HG03354 (cell line): ENCODE measurements at regions not wholly inside any gene's neighbourhood (a gene's known extent, or its start where the extent isn't known, plus 50 kb on each side); places are given as distances from the start of the nearest gene placed in this dataset.
"Not testable (repeated sequence)": the region's sequence is repeated elsewhere in the genome, so short reads cannot be mapped to it uniquely, and the experiment has no call there.

Experiments used
- ATAC-seq: cut with Tn5 transposase; IDR thresholded peaks from one replicate; pipeline ENCODE4 v1.9.1; 2021; ENCODE audit warnings: mild to moderate bottlenecking; ENCODE audit not compliant: unreplicated experiment, poor library complexity, severe bottlenecking

GRCh38 chr11:103773059-103773458 lies 263.4 kb upstream of the DDI1 start:
- no peak for ATAC-seq

- ATAC-seq = no peak
Measured at GRCh38 chr11:103773537-103773936, 262.9 kb upstream of the DDI1 start.

- ATAC-seq = no peak
Measured at GRCh38 chr11:103779054-103779453, 257.4 kb upstream of the DDI1 start.

DNA sequence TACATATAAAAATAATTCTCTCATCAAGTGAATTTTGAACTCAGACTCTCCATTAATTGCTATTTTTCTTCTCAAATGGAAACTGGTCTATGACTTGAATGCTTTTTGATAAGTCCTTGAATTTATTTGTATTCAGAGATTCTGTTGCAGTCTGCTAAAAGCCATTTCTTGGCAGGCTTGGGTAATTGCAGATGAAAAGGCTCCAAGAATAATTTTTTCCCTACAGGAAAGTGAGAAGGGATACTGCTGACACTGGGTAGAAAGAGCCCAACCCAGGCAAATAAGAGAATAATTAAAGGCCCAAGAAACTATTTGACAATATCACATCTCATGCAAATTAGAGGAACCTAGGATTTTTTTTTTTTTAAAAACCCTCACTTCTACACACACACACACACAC lies 246.5 kb upstream of the DDI1 start:
- ATAC-seq = no peak

- no peak for ATAC-seq
Measured at GRCh38 chr11:103792981-103793468, 243.4 kb upstream of the DDI1 start.

- no peak for ATAC-seq
Measured at GRCh38 chr11:103794262-103794661, 242.2 kb upstream of the DDI1 start.

DNA sequence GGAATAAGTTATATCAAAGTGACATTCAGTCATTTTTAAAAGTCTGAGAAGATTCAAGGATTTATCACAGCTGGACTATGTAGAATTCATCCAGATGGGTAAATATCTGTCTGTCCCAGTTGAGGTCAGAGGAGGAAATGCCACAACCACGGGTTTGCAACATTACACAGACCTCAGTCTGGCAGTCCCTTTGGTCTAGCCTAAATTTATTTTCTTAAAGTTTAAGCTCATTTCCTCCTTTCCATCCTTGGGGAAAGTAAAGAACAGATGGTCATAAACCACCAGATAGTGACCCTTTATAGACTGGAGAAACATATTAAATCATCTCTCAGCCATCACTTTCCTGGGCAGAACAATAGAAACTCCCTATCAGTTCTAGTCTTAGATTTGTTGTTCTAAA lies 238.4 kb upstream of the DDI1 start:
- ATAC-seq = no peak

DNA sequence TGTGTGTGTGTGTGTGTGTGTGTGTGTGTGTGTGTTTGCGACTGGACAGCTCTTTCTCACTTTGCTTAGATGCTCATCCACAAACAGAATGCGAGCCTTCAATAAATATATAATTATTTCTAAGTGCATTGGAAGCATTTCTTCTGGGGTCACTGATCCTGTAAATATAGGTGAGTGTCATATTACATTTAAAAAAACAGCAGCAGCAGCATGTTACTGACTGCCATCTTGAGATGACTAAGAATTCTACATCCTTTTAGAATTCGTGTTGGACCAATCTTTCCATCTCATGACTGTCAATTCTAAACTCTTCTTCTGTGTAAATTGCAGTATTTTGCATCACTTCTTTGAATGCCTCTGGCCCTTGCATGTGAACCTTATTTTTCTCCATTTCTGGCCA lies 238.0 kb upstream of the DDI1 start:
- ATAC-seq = no peak

DNA sequence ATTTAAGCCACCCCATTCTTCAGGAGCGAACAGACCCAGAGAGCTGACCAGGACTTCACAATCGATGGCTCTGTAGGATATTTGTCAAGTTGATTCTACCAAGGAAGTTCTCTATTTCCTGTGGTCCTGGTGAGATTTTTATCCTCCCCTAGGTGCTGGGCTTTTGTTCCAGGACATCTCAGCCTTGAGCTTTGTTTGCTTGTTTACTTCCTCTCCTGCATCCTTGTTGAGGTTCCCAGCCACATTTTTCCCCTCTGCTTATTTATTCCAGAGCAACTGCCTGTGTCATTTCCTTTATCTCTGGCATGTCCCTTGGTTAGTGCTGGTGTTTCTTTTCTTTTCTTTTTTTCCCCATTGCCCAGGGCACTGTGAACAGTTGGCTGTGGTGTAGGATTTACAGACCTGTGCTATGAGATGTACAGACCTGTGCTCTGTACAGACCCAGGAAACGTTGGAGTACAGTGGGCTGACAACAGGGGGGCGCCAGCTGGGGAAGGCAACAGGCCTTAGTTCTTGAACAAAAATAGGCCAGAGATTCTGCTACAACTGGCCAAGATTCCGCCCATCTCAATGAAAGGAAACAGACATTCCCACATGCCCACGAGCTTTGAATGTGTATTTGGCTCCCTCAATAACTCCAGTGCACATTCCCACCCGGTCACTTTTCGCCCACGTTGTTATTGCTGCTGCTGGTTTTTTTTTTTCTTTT lies 235.9 kb upstream of the DDI1 start:
- ATAC-seq = no peak

GRCh38 chr11:103803062-103803461 lies 233.4 kb upstream of the DDI1 start:
- peak; percentile 35 for ATAC-seq

DNA sequence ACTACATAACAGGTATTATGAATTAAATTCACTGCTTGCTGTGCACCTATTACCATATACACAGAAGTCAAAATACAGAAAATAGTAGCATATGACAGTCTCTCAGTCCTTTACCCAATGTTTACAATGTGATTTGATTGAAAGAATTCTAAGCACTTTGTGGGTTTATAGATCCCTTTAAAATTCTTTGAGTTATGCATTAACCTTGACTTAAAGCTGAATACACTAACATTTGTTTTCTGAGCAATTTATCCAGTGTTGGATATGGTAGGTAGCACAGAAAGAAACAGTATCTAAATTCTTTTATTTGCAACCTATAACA lies 230.8 kb upstream of the DDI1 start:
- ATAC-seq = no peak

DNA sequence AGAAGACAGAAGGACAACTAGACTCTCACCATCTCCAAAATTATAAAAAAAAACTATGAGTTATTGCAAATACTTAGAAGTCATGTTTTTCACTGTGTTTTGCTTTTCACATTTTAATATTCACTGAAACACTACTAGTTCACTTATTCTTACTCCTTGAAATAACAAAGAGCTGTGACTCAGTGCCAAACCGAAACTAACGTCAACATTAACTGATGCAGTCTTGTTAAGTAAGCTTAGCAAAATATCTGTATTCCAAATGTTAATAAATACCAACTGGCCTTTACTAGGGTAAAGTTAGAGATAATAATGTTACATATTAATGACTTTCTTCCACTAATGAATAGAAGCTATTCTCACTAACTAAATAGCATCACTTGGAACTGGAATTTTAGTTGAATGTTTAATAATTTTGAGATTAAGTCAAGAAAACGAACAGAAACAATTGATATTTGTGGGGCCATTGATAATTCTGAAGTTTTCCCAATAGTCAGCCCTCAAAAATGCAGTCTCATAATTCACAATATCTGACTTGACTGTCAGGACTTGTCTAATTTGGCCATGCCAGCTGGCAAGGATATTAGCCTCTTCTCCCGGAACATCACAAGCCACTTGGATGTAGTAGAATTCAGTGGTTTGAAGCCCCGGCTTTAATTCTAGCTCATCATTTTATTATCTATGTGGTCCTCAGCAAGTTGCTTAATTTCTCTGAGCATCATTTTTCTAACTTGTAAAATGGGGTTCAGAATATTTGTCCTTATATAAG lies 230.1 kb upstream of the DDI1 start:
- peak; percentile 88 for ATAC-seq

- ATAC-seq = no peak
Measured at GRCh38 chr11:103807806-103808205, 228.6 kb upstream of the DDI1 start.

DNA sequence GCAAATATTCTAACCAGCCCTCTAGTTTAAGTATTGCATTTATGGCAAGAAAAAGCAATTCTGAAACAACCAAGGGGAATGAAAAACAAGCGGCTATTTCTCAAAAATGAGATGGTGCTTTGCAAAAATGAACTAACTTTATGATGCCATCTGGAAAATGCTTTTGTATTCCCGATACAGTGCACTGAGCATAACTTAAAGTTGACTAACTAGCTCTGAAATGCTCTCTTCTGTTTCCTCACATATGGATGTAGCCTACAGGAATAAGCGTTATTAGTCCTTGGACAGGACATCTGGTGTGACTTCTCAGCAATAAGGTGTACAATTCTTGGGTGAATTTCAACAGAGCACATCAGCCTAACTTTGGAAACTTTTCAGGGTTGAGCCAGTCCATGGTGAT lies 228.2 kb upstream of the DDI1 start:
- no peak for ATAC-seq

DNA sequence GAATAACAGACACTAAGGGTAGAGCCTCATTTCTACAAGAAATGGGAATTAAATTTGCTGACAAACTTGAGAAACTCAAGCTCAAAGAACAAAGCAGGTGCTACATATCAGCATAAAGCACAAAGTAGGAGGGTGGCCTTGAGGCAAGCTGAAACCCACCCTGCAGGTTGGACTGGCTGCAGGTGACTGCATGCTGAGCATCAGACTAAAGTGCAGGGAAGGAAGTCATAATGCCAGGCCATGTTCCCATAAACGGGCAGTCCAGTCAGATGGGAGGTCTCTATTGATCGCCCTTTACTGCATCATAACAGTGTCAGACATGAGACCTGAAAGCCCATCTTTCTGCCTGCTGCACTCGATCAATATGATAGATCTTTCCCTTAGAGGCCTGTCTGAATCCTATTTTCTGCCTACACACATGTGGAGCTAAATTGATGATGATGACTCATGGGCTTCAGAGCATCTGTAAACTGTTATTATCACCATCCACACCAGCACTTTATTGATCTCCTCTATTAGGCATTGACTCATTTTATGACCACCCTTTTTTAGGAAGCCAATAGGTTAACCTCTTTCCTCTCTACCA lies 224.5 kb upstream of the DDI1 start:
- ATAC-seq = no peak

- ATAC-seq = no peak
Measured at GRCh38 chr11:103812680-103813079, 223.8 kb upstream of the DDI1 start.

GRCh38 chr11:103820345-103820744 lies 216.1 kb upstream of the DDI1 start:
- not testable (repeated sequence) for ATAC-seq

- ATAC-seq = no peak
Measured at GRCh38 chr11:103824116-103824515, 212.3 kb upstream of the DDI1 start.

- ATAC-seq = no peak
Measured at GRCh38 chr11:103825469-103825868, 211.0 kb upstream of the DDI1 start.

GRCh38 chr11:103826856-103827255 lies 209.6 kb upstream of the DDI1 start:
- no peak for ATAC-seq

- ATAC-seq = no peak
Measured at GRCh38 chr11:103829596-103829995, 206.8 kb upstream of the DDI1 start.
